SK-N-SH (cell line): ENCODE measurements at regions not wholly inside any gene's neighbourhood (a gene's known extent, or its start where the extent isn't known, plus 50 kb on each side); places are given as distances from the start of the nearest gene placed in this dataset.

Experiments
- CTCF ChIA-PET: fragments of 300-600, 350-600 bp; formaldehyde crosslinking; extraction: SDS; loops from one replicate; lab custom pipeline; 2021; lab: Yijun Ruan, JAX
- POLR2A ChIA-PET: fragments of 350-600 bp; sonication (Branson Sonifier 250); formaldehyde crosslinking; extraction: SDS; loops from one replicate; lab custom pipeline; 2020; ENCODE audit warnings: antibody characterized with exemption, inconsistent platforms; lab: Yijun Ruan, JAX
- DNase-seq: peaks from one replicate; pipeline ENCODE4 v3.0.0; 2012
- H2AFZ ChIP-seq: fragments of 200-600 bp; sonication (generic); 2 replicates; pipeline ENCODE4 v1.8.1; 2016; ENCODE audit warnings: antibody characterized with exemption, mild to moderate bottlenecking, low read depth
- H3F3A ChIP-seq: fragments of 200-600 bp; sonication (generic); replicated peaks from 2 replicates; pipeline ENCODE3; 2016; ENCODE audit warnings: antibody characterized with exemption, mild to moderate bottlenecking; ENCODE audit not compliant: insufficient read depth
- H3K27ac ChIP-seq, 2 experiments: fragments of 200-500 bp in 1 of 2; fragments of 200-600 bp in 1 of 2; sonication (Bioruptor generic) in 1 of 2; sonication (generic), shearing (Covaris generic) in 1 of 2; 2 replicates each; pipeline versions ENCODE4 v1.5.1 to v1.6.1; 2014 to 2016; ENCODE audit warnings: low read depth in 2 of 2, inconsistent platforms in 1 of 2, low read length in 1 of 2, mild to moderate bottlenecking in 1 of 2, mixed read lengths in 1 of 2
- H3K27me3 ChIP-seq: fragments of 200-600 bp; sonication (generic), shearing (Covaris generic); 2 replicates; pipeline ENCODE4 v1.6.1; 2016; ENCODE audit warnings: mixed run types; ENCODE audit not compliant: insufficient read depth
- H3K36me3 ChIP-seq, 2 experiments: fragments of 200-500 bp in 1 of 2; fragments of 200-600 bp in 1 of 2; sonication (Bioruptor generic) in 1 of 2; sonication (generic) in 1 of 2; replicated peaks in 1 of 2; 2 replicates each; pipeline versions ENCODE3 to v1.5.1; 2014 to 2016; ENCODE audit warnings: low read length in 1 of 2, mild to moderate bottlenecking in 1 of 2; ENCODE audit not compliant: insufficient read depth in 2 of 2, control insufficient read depth in 1 of 2
- H3K4me1 ChIP-seq, 2 experiments: fragments of 200-500 bp in 1 of 2; fragments of 200-600 bp in 1 of 2; sonication (Bioruptor generic) in 1 of 2; sonication (generic), shearing (Covaris generic) in 1 of 2; 2 replicates each; pipeline versions ENCODE4 v1.5.1 to v1.6.1; 2014 to 2016; ENCODE audit warnings: low read depth in 1 of 2, low read length in 1 of 2, mixed run types in 1 of 2; ENCODE audit not compliant: insufficient read depth in 2 of 2, control insufficient read depth in 1 of 2
- H3K4me2 ChIP-seq: fragments of 200-600 bp; sonication (generic), shearing (Covaris generic); 2 replicates; pipeline ENCODE4 v1.6.1; 2017; ENCODE audit warnings: mixed run types
- H3K4me3 ChIP-seq, 2 experiments: fragments of 200-500 bp in 1 of 2; fragments of 200-600 bp in 1 of 2; sonication (Bioruptor generic) in 1 of 2; sonication (generic), shearing (Covaris generic) in 1 of 2; 2 replicates each; pipeline versions ENCODE4 v1.5.1 to v1.8.1; 2014 to 2016; ENCODE audit warnings: low read depth in 2 of 2, inconsistent platforms in 1 of 2, low read length in 1 of 2, mild to moderate bottlenecking in 1 of 2, mixed read lengths in 1 of 2, moderate library complexity in 1 of 2
- H3K79me2 ChIP-seq: fragments of 200-600 bp; sonication (generic); 2 replicates; pipeline ENCODE4 v1.8.1; 2017; ENCODE audit warnings: mild to moderate bottlenecking; ENCODE audit not compliant: insufficient read depth
- H3K9ac ChIP-seq: fragments of 200-600 bp; sonication (generic); 2 replicates; pipeline ENCODE4 v1.6.1; 2017; ENCODE audit warnings: mixed run types
- H3K9me2 ChIP-seq: fragments of 200-600 bp; sonication (generic); 2 replicates; pipeline ENCODE4 v1.6.1; 2017; ENCODE audit warnings: mixed run types
- H3K9me3 ChIP-seq: fragments of 200-600 bp; sonication (generic); 2 replicates; pipeline ENCODE4 v1.6.1; 2017; ENCODE audit warnings: mixed run types, mild to moderate bottlenecking, moderate library complexity
- H4K20me1 ChIP-seq: fragments of 200-600 bp; sonication (generic); 2 replicates; pipeline ENCODE4 v1.6.1; 2017; ENCODE audit warnings: mild to moderate bottlenecking, mixed run types; ENCODE audit not compliant: insufficient read depth
- FOXJ3 ChIP-seq: sonication (generic); formaldehyde crosslinking; IDR thresholded peaks from 2 replicates; pipeline ENCODE4 v1.5.1; 2020; ENCODE audit warnings: mild to moderate bottlenecking, missing genetic modification reagents
- GABPA ChIP-seq: IDR thresholded peaks from 2 replicates; pipeline ENCODE4 v1.4.0; 2012; ENCODE audit warnings: low read depth, mild to moderate bottlenecking
- RXRA ChIP-seq: IDR thresholded peaks from 2 replicates; pipeline ENCODE4 v1.4.0; 2012; ENCODE audit warnings: low read depth, mild to moderate bottlenecking, borderline replicate concordance
- SIN3A ChIP-seq: IDR thresholded peaks from 2 replicates; pipeline ENCODE4 v1.6.1; 2012; ENCODE audit warnings: low read depth, mild to moderate bottlenecking, low read length, moderate library complexity, borderline replicate concordance
- SMC3 ChIP-seq: IDR thresholded peaks from 2 replicates; pipeline ENCODE4 v1.6.1; 2012; ENCODE audit warnings: low read depth, low read length, improper control_type of control experiment
- small RNA-seq, 7 experiments: library from RNA; depleted of rRNA; stranded (forward); fragments of <200 nt; gene quantifications; one replicate each; pipeline ENCODE3, GENCODE V24; 2012
- TF ChIP-seq, protein P1 (sequence below): IDR thresholded peaks from 2 replicates; pipeline ENCODE4; 2012
- TF ChIP-seq, protein P2 (sequence below): IDR thresholded peaks from 2 replicates; pipeline ENCODE4 v1.4.0; 2012; ENCODE audit warnings: low read depth, borderline replicate concordance

DNA sequence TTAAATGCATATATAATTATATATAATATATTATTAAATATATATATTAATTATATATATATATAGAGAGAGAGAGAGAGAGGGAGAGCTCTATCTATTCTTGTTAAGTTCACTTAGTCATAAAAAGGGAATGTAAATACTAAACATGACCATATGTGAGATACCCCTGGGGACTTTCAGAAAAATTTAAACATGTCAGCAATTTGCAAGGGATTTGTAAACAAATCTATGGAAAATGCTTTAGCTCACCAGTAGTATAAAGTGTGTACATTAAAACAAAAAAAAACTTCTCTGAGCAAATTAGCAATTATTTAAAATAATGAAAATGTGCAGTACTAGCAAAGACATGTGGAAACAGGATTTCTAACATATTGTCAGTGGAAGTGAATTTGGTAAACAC lies 1755.5 kb downstream of the PCDH19 start:
- no peaks in the 10 kb centered on the region for H3K79me2 ChIP-seq
- TF ChIP-seq SIN3A = no peak
- no peak for TF ChIP-seq GABPA
- no peak for TF ChIP-seq RXRA
- TF ChIP-seq FOXJ3 (CRISPR knock-in tag) = no peak
- no peak for TF ChIP-seq SMC3
- TF ChIP-seq, protein P1, sequence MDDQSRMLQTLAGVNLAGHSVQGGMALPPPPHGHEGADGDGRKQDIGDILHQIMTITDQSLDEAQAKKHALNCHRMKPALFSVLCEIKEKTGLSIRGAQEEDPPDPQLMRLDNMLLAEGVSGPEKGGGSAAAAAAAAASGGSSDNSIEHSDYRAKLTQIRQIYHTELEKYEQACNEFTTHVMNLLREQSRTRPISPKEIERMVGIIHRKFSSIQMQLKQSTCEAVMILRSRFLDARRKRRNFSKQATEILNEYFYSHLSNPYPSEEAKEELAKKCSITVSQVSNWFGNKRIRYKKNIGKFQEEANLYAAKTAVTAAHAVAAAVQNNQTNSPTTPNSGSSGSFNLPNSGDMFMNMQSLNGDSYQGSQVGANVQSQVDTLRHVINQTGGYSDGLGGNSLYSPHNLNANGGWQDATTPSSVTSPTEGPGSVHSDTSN = no peak
- TF ChIP-seq, protein P2, sequence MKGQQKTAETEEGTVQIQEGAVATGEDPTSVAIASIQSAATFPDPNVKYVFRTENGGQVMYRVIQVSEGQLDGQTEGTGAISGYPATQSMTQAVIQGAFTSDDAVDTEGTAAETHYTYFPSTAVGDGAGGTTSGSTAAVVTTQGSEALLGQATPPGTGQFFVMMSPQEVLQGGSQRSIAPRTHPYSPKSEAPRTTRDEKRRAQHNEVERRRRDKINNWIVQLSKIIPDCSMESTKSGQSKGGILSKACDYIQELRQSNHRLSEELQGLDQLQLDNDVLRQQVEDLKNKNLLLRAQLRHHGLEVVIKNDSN = no peak
- TF ChIP-seq, all 33 proteins: peak for 0
- CTCF ChIA-PET = no interaction called here
- Histone ChIP-seq H2AFZ (no peak overlapping the region), H3K9ac (no peak overlapping the region), H3K27ac (no peak overlapping the region), H4K20me1 (no peaks in the 10 kb centered on the region), H3K27me3 (no peaks in the 10 kb centered on the region), H3K4me2 (no peak overlapping the region), H3K9me3 (no peaks in the 10 kb centered on the region), H3F3A (no peaks in the 10 kb centered on the region), H3K9me2 (no peaks in the 10 kb centered on the region), H3K36me3 (no peaks in the 10 kb centered on the region), H3K4me3 (no peak overlapping the region), H3K4me1 (no peaks in the 10 kb centered on the region)
- no peak for DNase-seq
- POLR2A ChIA-PET = no interaction called here

Small RNAs in the stretch of these regions (small RNA-seq; reads per million reads assigned to genes)
- gene AL357312.1 = 0 reads per million in 7 experiments
